ENCODE measurements at regions not wholly inside any gene's neighbourhood (a gene's known extent, or its start where the extent isn't known, plus 50 kb on each side); places are given as distances from the start of the nearest gene placed in this dataset.
"Not testable (repeated sequence)": the region's sequence is repeated elsewhere in the genome, so short reads cannot be mapped to it uniquely, and the experiment has no call there.

- DNase-seq (ENCODE audit: low read depth in 2 of 2): no peak
Observed at GRCh38 chr3:17840651-17841050, 98.2 kb upstream of the TBC1D5 start.

GRCh38 chr3:17840126-17840525 lies 97.7 kb upstream of the TBC1D5 start:
- DNase-seq (ENCODE audit: low read depth in 2 of 2): no peak

GRCh38 chr3:17836919-17837318 lies 94.5 kb upstream of the TBC1D5 start:
- DNase-seq (ENCODE audit: low read depth in 2 of 2): no peak

GRCh38 chr3:17836092-17836491 lies 93.7 kb upstream of the TBC1D5 start:
- DNase-seq (ENCODE audit: low read depth in 2 of 2): no peak

- DNase-seq (ENCODE audit: low read depth in 2 of 2): no peak
Observed at GRCh38 chr3:17833786-17834559, 91.5 kb upstream of the TBC1D5 start.

- no peak for DNase-seq (ENCODE audit: low read depth in 2 of 2)
Observed at GRCh38 chr3:17832016-17832415, 89.6 kb upstream of the TBC1D5 start.

- DNase-seq (ENCODE audit: low read depth in 2 of 2): no peak
Observed at GRCh38 chr3:17831366-17831765, 88.9 kb upstream of the TBC1D5 start.

GRCh38 chr3:17830788-17831187 lies 88.4 kb upstream of the TBC1D5 start:
- DNase-seq (ENCODE audit: low read depth in 2 of 2): no peak

- no peak for DNase-seq (ENCODE audit: low read depth in 2 of 2)
Observed at GRCh38 chr3:17828388-17828787, 86.0 kb upstream of the TBC1D5 start.

GRCh38 chr3:17825298-17825697 lies 82.9 kb upstream of the TBC1D5 start:
- DNase-seq (ENCODE audit: low read depth in 2 of 2): no peak

GRCh38 chr3:17823816-17824215 lies 81.4 kb upstream of the TBC1D5 start:
- no peak for DNase-seq (ENCODE audit: low read depth in 2 of 2)

- no peak for DNase-seq (ENCODE audit: low read depth in 2 of 2)
Observed at GRCh38 chr3:17823036-17823435, 80.6 kb upstream of the TBC1D5 start.

GRCh38 chr3:17820704-17821103 lies 78.3 kb upstream of the TBC1D5 start:
- DNase-seq (ENCODE audit: low read depth in 2 of 2): no peak

- no peak for DNase-seq (ENCODE audit: low read depth in 2 of 2)
Observed at GRCh38 chr3:17820275-17820674, 77.8 kb upstream of the TBC1D5 start.

- not testable (repeated sequence) for DNase-seq (ENCODE audit: low read depth in 2 of 2)
Observed at GRCh38 chr3:17817973-17818372, 75.5 kb upstream of the TBC1D5 start.

GRCh38 chr3:17817545-17817944 lies 75.1 kb upstream of the TBC1D5 start:
- no peak for DNase-seq (ENCODE audit: low read depth in 2 of 2)

- DNase-seq (ENCODE audit: low read depth in 2 of 2): not testable (repeated sequence)
Observed at GRCh38 chr3:17816839-17817238, 74.4 kb upstream of the TBC1D5 start.

GRCh38 chr3:17812328-17812727 lies 69.9 kb upstream of the TBC1D5 start:
- DNase-seq (ENCODE audit: low read depth in 2 of 2): not testable (repeated sequence)

- DNase-seq (ENCODE audit: low read depth in 2 of 2): no peak
Observed at GRCh38 chr3:17811646-17812045, 69.2 kb upstream of the TBC1D5 start.

GRCh38 chr3:17810759-17811158 lies 68.3 kb upstream of the TBC1D5 start:
- DNase-seq (ENCODE audit: low read depth in 2 of 2): peak; percentile 9 to 46

- no peak for DNase-seq (ENCODE audit: low read depth in 2 of 2)
Observed at GRCh38 chr3:17808994-17809393, 66.6 kb upstream of the TBC1D5 start.

- no peak for DNase-seq (ENCODE audit: low read depth in 2 of 2)
Observed at GRCh38 chr3:17806876-17807275, 64.4 kb upstream of the TBC1D5 start.

GRCh38 chr3:17806201-17806600 lies 63.8 kb upstream of the TBC1D5 start:
- no peak for DNase-seq (ENCODE audit: low read depth in 2 of 2)

- no peak for DNase-seq (ENCODE audit: low read depth in 2 of 2)
Observed at GRCh38 chr3:17805461-17805940, 63.1 kb upstream of the TBC1D5 start.
